Muscle of back (tissue), 3 donors: ENCODE measurements at regions not wholly inside any gene's neighbourhood (a gene's known extent, or its start where the extent isn't known, plus 50 kb on each side); places are given as distances from the start of the nearest gene placed in this dataset.
"Not testable (repeated sequence)": the region's sequence is repeated elsewhere in the genome, so short reads cannot be mapped to it uniquely, and the experiment has no call there.

Source experiments
- DNase-seq, 3 donors: peaks; one replicate each; pipeline versions ENCODE4 v3.0.0 to v3.0.0-alpha.2; 2013

GRCh38 chr11:109480251-109480650 is 58.3 kb downstream of the C11orf87 start:
- DNase-seq: no peak

- DNase-seq: no peak
These were observed 64.1 kb downstream of the C11orf87 start for GRCh38 chr11:109486129-109486528.

GRCh38 chr11:109490953-109491635 is 69.1 kb downstream of the C11orf87 start:
- DNase-seq: peak in 2 of 3 donors; percentile 25 to 30

GRCh38 chr11:109506115-109506514 is 84.1 kb downstream of the C11orf87 start:
- DNase-seq: no peak

GRCh38 chr11:109507331-109507730 is 85.3 kb downstream of the C11orf87 start:
- no peak for DNase-seq

- peak; percentile 72 to 88 (median 82) for DNase-seq
These were observed 86.0 kb downstream of the C11orf87 start for GRCh38 chr11:109507836-109508561.

GRCh38 chr11:109508943-109509342 is 87.0 kb downstream of the C11orf87 start:
- no peak for DNase-seq

GRCh38 chr11:109510316-109510715 is 88.3 kb downstream of the C11orf87 start:
- peak; percentile 10 to 75 (median 49) for DNase-seq

- no peak for DNase-seq
These were observed 89.6 kb downstream of the C11orf87 start for GRCh38 chr11:109511598-109511997.

- DNase-seq: no peak
These were observed 90.3 kb downstream of the C11orf87 start for GRCh38 chr11:109512249-109512648.

GRCh38 chr11:109512680-109513079 is 90.7 kb downstream of the C11orf87 start:
- DNase-seq: no peak

GRCh38 chr11:109514313-109515018 is 92.5 kb downstream of the C11orf87 start:
- no peak for DNase-seq

GRCh38 chr11:109519253-109519652 is 97.3 kb downstream of the C11orf87 start:
- no peak for DNase-seq

- no peak for DNase-seq
These were observed 99.6 kb downstream of the C11orf87 start for GRCh38 chr11:109521571-109522086.

- DNase-seq: no peak
These were observed 100.2 kb downstream of the C11orf87 start for GRCh38 chr11:109522116-109522755.

- DNase-seq: not testable (repeated sequence)
These were observed 103.6 kb downstream of the C11orf87 start for GRCh38 chr11:109525636-109526035.

- DNase-seq: no peak
These were observed 104.1 kb downstream of the C11orf87 start for GRCh38 chr11:109526061-109526460.

GRCh38 chr11:109526931-109527330 is 104.9 kb downstream of the C11orf87 start:
- DNase-seq: no peak

GRCh38 chr11:109527496-109527895 is 105.5 kb downstream of the C11orf87 start:
- DNase-seq: peak in 1 of 3 donors; percentile 14

GRCh38 chr11:109547356-109548027 is 125.5 kb downstream of the C11orf87 start:
- peak in 2 of 3 donors; percentile 9 to 62 for DNase-seq

- DNase-seq: no peak
These were observed 130.4 kb downstream of the C11orf87 start for GRCh38 chr11:109552376-109552775.
